ENCODE measurements at regions not wholly inside any gene's neighbourhood (a gene's known extent, or its start where the extent isn't known, plus 50 kb on each side); places are given as distances from the start of the nearest gene placed in this dataset.

GRCh38 chr4:79497001-79497400 is 89.0 kb upstream of the GK2 start:
- no peak for TF ChIP-seq CTCF (IDR thresholded peaks at IDR 0.05; ENCODE audit: extremely low read depth, insufficient read depth, missing control alignments)
- DNase-seq (ENCODE audit: low spot score) = no peak
- in situ Hi-C loops (cut with MboI; ENCODE audit: low pct_unique_long_range_greater_than_20kb, low sequenced_read_pairs, unreplicated experiment) = no loop called here

GRCh38 chr4:79495447-79495846 is 87.4 kb upstream of the GK2 start:
- in situ Hi-C loops (cut with MboI; ENCODE audit: low pct_unique_long_range_greater_than_20kb, low sequenced_read_pairs, unreplicated experiment) = no loop called here
- DNase-seq (ENCODE audit: low spot score) = no peak
- no peak for TF ChIP-seq CTCF (IDR thresholded peaks at IDR 0.05; ENCODE audit: extremely low read depth, insufficient read depth, missing control alignments)

GRCh38 chr4:79492148-79492547 is 84.1 kb upstream of the GK2 start:
- DNase-seq (ENCODE audit: low spot score) = no peak
- TF ChIP-seq CTCF (IDR thresholded peaks at IDR 0.05; ENCODE audit: extremely low read depth, insufficient read depth, missing control alignments) = no peak
- in situ Hi-C loops (cut with MboI; ENCODE audit: low pct_unique_long_range_greater_than_20kb, low sequenced_read_pairs, unreplicated experiment) = no loop called here

GRCh38 chr4:79489506-79489905 is 81.5 kb upstream of the GK2 start:
- no peak for DNase-seq (ENCODE audit: low spot score)
- in situ Hi-C loops (cut with MboI; ENCODE audit: low pct_unique_long_range_greater_than_20kb, low sequenced_read_pairs, unreplicated experiment) = no loop called here
- TF ChIP-seq CTCF (IDR thresholded peaks at IDR 0.05; ENCODE audit: extremely low read depth, insufficient read depth, missing control alignments) = no peak

GRCh38 chr4:79476196-79476595 is 68.2 kb upstream of the GK2 start:
- in situ Hi-C loops (cut with MboI; ENCODE audit: low pct_unique_long_range_greater_than_20kb, low sequenced_read_pairs, unreplicated experiment) = no loop called here
- no peak for DNase-seq (ENCODE audit: low spot score)
- no peak for TF ChIP-seq CTCF (IDR thresholded peaks at IDR 0.05; ENCODE audit: extremely low read depth, insufficient read depth, missing control alignments)

- no peak for DNase-seq (ENCODE audit: low spot score)
- in situ Hi-C loops (cut with MboI; ENCODE audit: low pct_unique_long_range_greater_than_20kb, low sequenced_read_pairs, unreplicated experiment) = no loop called here
- TF ChIP-seq CTCF (IDR thresholded peaks at IDR 0.05; ENCODE audit: extremely low read depth, insufficient read depth, missing control alignments) = no peak
These were observed 65.4 kb upstream of the GK2 start for GRCh38 chr4:79473439-79473724.
